Ramos (cell line): ENCODE measurements at regions not wholly inside any gene's neighbourhood (a gene's known extent, or its start where the extent isn't known, plus 50 kb on each side); places are given as distances from the start of the nearest gene placed in this dataset.

Experiments
- in situ Hi-C: fragments of 300-500 bp; cut with MboI; formaldehyde crosslinking; loops from one replicate; pipeline ENCODE4 v1.14.3; 2022; ENCODE audit warnings: low sequenced_read_pairs; ENCODE audit not compliant: unreplicated experiment

GRCh38 chr6:26301638-26302037, 63.4 kb upstream of the BTN3A2 start:
- in situ Hi-C loops, result no loop called here

GRCh38 chr6:26302941-26303559, 61.9 kb upstream of the BTN3A2 start:
- in situ Hi-C loops, result no loop called here

- in situ Hi-C loops, result no loop called here
These were observed 60.7 kb upstream of the BTN3A2 start for GRCh38 chr6:26304213-26304796.

- in situ Hi-C loops, result no loop called here
These were observed 60.0 kb upstream of the BTN3A2 start for GRCh38 chr6:26304797-26305640.

- in situ Hi-C loops, result no loop called here
These were observed 59.4 kb upstream of the BTN3A2 start for GRCh38 chr6:26305641-26305969.

GRCh38 chr6:26306232-26306631, 58.8 kb upstream of the BTN3A2 start:
- in situ Hi-C loops, result no loop called here

GRCh38 chr6:26307850-26308249, 57.1 kb upstream of the BTN3A2 start:
- in situ Hi-C loops, result no loop called here

GRCh38 chr6:26309731-26310142, 55.3 kb upstream of the BTN3A2 start:
- in situ Hi-C loops, result no loop called here

- in situ Hi-C loops, result no loop called here
These were observed 54.0 kb upstream of the BTN3A2 start for GRCh38 chr6:26311012-26311384.

GRCh38 chr6:26311385-26312095, 53.5 kb upstream of the BTN3A2 start:
- in situ Hi-C loops, result no loop called here

GRCh38 chr6:26312096-26312463, 52.9 kb upstream of the BTN3A2 start:
- in situ Hi-C loops, result no loop called here

GRCh38 chr6:26312501-26313397, 52.2 kb upstream of the BTN3A2 start:
- in situ Hi-C loops, result no loop called here
